ENCODE measurements at regions not wholly inside any gene's neighbourhood (a gene's known extent, or its start where the extent isn't known, plus 50 kb on each side); places are given as distances from the start of the nearest gene placed in this dataset.

- TF ChIP-seq POLR2A (IDR thresholded peaks at IDR 0.05) (no peak), EP300 (IDR thresholded peaks at IDR 0.05) (no peak)
- TF ChIP-seq, protein P1, sequence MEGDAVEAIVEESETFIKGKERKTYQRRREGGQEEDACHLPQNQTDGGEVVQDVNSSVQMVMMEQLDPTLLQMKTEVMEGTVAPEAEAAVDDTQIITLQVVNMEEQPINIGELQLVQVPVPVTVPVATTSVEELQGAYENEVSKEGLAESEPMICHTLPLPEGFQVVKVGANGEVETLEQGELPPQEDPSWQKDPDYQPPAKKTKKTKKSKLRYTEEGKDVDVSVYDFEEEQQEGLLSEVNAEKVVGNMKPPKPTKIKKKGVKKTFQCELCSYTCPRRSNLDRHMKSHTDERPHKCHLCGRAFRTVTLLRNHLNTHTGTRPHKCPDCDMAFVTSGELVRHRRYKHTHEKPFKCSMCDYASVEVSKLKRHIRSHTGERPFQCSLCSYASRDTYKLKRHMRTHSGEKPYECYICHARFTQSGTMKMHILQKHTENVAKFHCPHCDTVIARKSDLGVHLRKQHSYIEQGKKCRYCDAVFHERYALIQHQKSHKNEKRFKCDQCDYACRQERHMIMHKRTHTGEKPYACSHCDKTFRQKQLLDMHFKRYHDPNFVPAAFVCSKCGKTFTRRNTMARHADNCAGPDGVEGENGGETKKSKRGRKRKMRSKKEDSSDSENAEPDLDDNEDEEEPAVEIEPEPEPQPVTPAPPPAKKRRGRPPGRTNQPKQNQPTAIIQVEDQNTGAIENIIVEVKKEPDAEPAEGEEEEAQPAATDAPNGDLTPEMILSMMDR (IDR thresholded peaks at IDR 0.05): no peak
These were observed 467.6 kb upstream of the PKN2 start for GRCh38 chr1:88216441-88216840.
